Fibroblast of skin of right biceps (primary cell): ENCODE measurements at regions not wholly inside any gene's neighbourhood (a gene's known extent, or its start where the extent isn't known, plus 50 kb on each side); places are given as distances from the start of the nearest gene placed in this dataset.

Source experiments
- DNase-seq: peaks from one replicate; pipeline ENCODE4 v3.0.0-alpha.2; 2013

- DNase-seq = no peak
Observed at GRCh38 chr20:21812379-21812778, 106.9 kb downstream of the PAX1 start.

- DNase-seq = no peak
Observed at GRCh38 chr20:21809961-21810523, 104.6 kb downstream of the PAX1 start.

- no peak for DNase-seq
Observed at GRCh38 chr20:21808863-21809664, 103.6 kb downstream of the PAX1 start.

DNA sequence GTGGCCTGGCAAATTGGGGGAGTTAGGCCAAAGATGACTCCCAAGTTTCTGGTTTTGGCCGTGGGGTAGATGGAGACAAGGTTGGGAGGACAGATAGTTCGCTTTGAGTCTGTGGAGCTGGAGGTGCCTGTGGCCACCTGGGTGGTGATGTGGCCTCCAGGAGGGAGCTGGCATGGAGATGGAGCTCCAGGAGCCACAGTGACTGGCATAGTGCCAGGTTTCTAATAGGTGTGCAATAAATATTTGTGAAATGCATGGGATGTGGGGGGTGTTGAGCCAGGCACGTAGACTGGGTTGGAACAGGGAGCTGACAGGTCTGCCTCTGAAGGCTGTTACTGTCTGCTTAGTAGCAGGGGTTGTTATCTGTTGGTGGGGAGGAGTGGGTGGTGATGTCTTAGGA is 102.7 kb downstream of the PAX1 start:
- DNase-seq = no peak

GRCh38 chr20:21804802-21805201 is 99.3 kb downstream of the PAX1 start:
- DNase-seq = no peak

- DNase-seq = no peak
Observed at GRCh38 chr20:21801193-21801592, 95.7 kb downstream of the PAX1 start.

DNA sequence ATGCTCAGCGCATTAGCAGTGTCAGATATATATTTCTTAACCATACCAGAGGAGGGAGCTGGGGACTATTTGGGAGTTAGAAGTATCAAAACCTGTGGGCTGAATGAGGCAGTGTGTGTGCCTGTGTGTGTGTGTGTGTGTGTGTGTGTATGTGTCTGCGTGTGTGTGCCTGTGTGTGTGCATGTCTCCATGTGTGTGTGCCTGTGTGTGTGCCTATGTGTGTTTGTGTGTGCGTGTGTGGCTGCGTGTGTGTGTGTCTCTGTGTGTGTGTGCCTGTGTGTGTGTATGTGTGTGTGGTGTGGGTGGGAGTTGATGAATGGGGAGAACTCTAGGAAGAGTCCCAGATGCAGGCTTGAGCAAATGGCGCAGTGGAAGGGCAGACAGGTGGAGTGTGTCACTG is 92.9 kb downstream of the PAX1 start:
- DNase-seq = no peak

- DNase-seq = no peak
Observed at GRCh38 chr20:21796059-21796458, 90.6 kb downstream of the PAX1 start.

DNA sequence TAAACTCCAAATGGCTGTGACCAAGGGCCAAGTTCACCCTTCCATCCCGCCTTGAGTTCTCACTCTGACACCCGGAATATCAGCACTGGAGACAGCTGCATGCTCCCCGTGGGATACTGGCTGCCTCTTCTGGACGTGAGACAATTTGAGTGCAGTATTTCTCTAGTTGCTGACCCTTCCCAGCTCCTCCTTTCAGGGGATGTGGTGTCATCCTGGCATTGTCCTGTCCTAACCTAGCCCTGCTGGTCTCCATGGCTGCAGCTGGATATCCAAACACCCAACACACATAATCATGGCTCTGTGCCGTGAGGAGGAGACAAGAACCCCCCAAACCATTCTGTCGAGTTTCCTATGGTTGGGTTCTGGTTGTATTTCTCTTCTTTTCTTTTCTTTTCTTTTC is 82.6 kb downstream of the PAX1 start:
- DNase-seq = no peak

GRCh38 chr20:21781446-21782075 is 76.1 kb downstream of the PAX1 start:
- DNase-seq = no peak

GRCh38 chr20:21780528-21780927 is 75.1 kb downstream of the PAX1 start:
- DNase-seq = no peak
